ENCODE measurements at regions not wholly inside any gene's neighbourhood (a gene's known extent, or its start where the extent isn't known, plus 50 kb on each side); places are given as distances from the start of the nearest gene placed in this dataset.
"Not testable (repeated sequence)": the region's sequence is repeated elsewhere in the genome, so short reads cannot be mapped to it uniquely, and the experiment has no call there.

DNA sequence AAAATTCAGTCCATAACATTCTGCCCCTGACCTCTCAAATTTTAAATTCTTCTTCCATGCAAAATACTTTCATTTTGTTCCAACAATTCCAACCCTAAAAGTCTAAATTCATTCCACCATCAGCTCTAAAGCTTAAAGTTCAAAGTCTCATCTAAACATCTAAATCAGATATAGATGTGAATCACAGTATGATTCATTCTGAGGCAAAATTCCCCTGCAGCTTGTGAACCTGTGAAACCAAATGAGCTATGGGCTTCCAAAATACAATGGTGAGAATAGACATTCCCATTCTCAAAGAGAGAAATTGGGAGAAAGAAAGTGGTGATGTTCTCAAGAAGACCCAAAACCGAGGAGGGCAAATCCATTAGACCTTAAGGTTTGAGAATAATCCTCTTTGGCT lies 309.8 kb downstream of the HIVEP2 start:
- DNase-seq (ENCODE audit: low read depth, low spot score): no peak

DNA sequence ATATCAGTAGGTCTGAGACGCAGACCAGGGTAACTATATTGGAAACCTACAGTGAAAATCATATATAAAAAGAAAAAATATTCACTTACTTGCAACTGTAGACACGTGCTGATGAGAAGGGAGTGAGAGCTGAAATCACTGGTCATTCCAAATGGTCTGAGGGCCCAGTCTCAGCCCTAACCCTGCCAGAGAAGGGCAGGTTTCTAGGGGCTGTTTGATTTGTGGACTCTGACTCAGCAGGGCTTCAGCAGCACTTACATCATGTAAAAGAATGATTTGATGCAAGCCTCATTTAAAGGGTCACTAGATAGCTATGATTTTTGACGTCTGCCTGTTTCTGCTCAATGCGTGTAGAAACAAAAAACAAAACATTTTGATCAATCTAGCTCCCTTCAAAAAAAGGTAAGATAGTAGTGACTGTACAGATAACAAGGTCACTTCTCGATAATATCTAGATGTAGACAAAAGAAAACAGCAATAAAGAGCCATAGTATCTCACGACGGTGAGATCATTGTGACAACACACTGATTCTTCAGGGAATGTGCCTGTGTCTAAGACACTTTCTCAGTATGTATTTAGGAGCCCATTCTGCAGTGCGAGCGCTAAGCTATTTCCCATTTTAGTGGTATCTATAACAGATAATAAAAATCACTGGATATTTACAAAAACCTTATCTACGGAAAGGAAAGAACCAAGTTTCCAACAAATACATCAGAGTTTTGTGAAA lies 307.2 kb downstream of the HIVEP2 start:
- no peak for DNase-seq (ENCODE audit: low read depth, low spot score)

DNA sequence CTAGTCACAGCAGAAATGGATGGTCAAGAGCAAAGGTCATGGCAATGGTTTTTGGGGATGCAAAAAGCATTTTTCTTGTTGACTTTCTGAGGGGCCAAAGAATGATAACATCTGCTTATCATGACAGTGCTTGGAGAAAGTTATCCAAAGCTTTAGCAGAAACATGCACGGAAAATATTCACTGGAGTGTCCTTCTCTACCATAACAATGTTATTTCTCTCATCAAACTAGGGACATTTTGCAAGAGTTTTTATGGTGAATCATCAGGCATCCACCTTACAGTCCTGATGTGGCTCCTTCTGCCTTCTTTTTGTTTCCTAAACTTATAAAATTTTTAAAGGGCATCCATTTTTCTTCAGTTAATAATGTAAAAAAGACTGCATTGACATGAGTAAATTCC lies 302.3 kb downstream of the HIVEP2 start:
- DNase-seq (ENCODE audit: low read depth, low spot score): no peak

DNA sequence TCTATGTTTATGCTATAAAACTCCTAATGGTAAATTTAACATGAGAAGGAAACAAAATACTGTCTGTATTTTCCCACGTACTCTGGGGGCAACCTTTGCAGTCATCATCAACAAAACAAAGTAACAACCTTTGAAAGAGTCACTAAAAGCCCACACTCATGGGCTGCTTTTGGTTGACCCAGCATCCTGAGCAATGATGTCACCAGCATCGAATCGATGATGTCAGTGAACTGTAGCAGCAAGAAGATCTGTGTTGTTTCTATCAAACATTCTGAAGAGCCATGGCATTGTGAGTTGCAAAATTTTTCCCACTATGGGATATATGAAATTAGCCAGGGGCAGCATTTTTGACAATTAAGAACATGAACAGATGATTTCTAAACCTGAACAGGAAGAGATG lies 300.1 kb downstream of the HIVEP2 start:
- no peak for DNase-seq (ENCODE audit: low read depth, low spot score)

DNA sequence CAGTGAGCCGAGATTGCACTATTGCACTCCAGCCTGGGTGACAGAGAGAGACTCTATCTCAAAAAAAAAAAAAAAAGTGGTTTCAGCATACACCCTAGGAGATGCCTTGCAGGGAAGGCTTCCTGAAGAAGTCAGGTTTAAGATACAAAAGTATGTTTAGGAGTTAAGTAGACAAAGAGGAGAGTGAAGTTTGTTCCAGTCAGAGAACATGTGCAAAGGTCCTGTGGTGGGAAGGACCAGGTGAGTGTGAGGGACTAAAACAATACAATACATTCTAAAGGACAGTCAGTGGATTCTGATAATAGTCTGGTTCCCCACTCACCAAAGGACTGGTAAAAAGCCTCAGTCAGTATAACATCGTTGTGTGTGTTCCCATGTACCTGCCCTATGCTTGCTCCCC lies 299.3 kb downstream of the HIVEP2 start:
- DNase-seq (ENCODE audit: low read depth, low spot score): no peak

DNA sequence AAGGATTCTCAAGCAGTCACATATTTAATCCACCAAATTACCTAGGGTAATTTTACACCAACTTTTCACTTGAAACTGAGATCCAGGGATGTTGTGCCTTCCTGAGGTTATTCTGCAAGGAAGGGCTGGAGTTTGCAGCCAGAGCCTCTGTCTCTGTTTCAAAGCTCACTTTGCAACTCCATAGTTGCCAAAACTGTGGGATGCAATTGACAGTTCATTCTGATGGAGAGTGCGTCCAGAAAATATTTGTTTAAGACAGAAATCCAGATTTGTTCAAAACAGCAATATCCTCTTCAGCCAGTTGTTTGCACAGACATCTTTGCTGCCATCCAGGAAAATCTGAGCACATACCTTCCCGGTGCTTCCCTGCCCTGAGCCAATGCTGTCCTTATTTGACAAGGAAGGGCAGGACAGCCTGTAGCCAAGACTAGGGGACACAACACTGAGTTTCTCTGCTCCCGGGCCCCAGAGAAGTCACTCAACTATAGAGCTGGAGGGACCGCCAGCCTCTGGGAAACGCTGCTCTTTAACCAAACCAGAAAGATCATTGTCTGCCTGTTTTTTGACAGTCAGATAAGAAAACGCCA lies 297.4 kb downstream of the HIVEP2 start:
- no peak for DNase-seq (ENCODE audit: low read depth, low spot score)

DNA sequence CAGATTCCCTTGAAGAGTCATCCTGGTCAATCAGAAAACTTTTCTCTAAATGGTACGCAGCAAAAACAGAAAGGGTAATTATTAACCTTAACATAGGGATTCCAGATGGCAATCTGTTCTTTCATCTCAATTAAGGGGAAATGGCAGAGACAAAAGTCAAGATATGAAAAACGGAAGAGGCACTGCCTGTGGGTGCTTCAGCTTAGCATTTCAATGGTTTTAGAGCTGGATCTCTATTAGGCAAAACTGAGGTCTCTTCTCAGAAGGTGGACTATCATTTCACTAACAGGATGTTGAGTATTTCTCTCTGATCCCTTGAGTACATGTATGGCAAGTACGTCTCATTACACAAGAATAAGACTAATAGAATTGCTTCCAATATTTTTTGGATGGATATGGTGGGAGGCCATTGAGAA lies 296.9 kb downstream of the HIVEP2 start:
- no peak for DNase-seq (ENCODE audit: low read depth, low spot score)

DNA sequence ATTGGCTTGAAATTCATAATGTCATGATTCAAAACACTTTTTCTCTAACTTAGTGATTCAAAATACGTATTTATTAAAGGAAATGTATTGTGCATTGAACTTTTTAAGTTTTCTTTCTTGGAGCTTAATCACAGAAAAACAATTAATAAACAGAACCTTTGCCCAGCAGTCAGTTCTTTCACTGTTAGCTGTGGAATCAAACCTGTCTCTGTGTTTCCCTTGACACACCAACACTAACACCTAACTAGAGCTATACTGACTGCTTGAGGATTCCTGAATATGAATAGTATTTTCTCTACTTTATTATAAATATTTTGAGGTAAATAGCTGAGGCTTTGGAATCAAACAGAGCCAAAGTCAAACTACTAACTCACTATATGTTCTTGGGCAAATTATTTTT lies 296.4 kb downstream of the HIVEP2 start:
- DNase-seq (ENCODE audit: low read depth, low spot score): no peak

DNA sequence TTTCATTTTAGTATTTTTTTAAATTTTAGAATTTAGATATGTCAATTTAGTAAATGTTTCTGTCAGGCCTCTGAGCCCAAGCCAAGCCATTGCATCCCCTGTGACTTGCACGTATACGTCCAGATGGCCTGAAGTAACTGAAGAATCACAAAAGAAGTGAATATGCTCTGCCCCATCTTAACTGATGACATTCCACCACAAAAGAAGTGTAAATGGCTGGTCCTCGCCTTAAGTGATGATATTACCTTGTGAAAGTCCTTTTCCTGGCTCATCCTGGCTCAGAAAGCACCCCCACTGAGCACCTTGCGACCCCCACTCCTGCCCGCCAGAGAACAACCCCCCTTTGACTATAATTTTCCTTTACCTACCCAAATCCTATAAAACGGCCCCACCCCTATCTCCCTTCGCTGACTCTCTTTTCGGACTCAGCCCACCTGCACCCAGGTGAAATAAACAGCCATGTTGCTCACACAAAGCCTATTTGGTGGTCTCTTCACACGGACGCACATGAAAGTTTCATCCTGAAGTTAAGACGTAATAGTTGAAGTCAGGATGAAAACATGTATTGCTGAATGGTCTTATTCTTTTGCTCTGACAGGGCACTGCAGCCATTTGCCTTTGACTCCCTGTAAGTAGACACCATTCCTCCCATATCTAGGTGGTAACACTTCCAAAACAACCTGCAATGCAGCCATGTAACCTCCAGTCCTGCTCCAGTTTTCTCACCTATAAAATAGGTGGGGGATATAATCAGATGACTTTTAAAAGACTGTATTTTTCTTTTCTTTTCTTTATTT lies 295.3 kb downstream of the HIVEP2 start:
- DNase-seq (ENCODE audit: low read depth, low spot score): not testable (repeated sequence)

DNA sequence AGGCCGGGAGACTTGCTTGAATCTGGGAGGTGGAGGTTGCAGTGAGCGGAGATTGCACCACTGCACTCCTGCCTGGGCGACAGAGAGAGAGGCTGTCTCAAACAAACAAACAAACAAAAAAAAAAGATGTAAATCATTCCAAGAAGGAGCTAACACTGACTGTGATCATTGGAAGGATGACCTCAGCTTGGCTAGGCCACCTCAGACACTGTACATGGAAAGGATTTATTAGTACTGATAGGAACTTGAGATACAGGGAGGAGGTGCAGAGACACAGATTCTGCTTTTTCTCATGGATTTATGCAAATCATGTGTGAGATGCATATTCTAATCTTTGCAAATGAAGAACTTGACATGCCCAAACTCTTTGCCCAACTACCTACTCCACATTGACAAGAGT lies 293.6 kb downstream of the HIVEP2 start:
- DNase-seq (ENCODE audit: low read depth, low spot score): no peak

DNA sequence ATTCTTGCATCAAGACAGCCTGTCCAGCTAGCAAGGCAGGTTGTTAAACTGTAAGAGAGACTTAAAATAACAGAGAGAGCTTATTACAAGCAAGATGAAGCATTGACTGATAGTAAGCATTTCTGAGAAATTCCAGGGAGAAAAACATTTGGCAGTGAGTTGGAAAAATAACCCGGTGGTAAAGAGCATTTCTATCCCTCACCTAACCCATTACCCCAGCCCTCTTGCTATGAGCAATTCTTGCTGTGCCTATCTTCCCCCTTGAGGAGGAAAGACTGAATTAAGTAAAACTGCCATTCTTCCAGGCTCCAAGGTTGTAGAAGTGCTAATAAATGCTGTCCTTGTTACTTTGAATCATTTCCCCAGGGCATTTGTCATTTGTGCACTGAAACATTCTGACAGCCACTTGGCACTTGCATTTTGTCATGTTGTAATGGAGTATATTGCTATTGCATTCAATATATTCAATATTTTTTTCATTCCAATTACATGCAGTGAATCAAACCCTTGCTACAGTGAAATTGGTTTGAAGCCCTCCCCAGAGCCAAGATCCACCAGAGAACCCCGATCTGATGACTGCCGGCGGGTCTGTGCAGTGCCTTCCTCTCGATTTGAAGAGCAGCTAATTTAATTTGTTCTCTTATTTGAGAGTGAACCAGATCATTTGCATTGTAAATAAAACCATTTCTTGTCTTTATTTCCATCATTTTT lies 291.1 kb downstream of the HIVEP2 start:
- no peak for DNase-seq (ENCODE audit: low read depth, low spot score)

DNA sequence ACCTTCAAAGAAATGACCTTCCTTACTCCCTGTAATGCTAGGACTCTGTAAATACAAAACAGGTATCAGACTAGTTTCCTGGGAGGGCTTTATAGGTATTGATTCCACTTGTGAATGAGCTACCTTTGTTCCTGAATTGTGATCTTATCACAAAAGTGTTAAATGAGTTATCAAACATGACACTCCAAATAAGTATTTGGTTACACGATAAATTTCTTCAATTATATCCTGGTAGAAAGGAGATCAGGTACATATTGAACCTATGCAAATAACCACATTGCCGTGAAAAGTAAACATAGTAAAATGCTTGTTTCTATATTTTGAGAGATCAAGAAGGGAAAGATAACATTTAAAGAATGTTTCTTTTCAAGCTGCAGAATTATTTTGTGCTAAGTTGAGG lies 285.3 kb downstream of the HIVEP2 start:
- no peak for DNase-seq (ENCODE audit: low read depth, low spot score)

DNA sequence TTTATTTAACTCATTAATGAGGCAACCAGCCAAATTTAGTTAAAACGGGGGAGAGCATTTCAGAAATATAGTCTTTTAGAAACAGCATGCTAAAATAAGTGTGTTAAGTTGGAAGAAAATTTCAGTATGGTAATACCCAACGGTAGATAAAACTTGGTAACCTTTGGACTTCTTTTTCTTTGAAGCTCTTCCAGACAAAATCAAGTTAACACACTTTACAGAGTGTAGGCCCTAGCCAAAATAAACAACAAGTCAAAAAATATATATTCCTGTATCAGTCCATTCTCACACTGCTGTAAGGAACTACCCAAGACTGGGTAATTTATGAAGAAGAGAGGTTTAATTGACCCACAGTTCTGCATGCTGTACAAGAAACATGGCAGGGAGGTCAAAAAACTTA lies 279.6 kb downstream of the HIVEP2 start:
- DNase-seq (ENCODE audit: low read depth, low spot score): no peak

DNA sequence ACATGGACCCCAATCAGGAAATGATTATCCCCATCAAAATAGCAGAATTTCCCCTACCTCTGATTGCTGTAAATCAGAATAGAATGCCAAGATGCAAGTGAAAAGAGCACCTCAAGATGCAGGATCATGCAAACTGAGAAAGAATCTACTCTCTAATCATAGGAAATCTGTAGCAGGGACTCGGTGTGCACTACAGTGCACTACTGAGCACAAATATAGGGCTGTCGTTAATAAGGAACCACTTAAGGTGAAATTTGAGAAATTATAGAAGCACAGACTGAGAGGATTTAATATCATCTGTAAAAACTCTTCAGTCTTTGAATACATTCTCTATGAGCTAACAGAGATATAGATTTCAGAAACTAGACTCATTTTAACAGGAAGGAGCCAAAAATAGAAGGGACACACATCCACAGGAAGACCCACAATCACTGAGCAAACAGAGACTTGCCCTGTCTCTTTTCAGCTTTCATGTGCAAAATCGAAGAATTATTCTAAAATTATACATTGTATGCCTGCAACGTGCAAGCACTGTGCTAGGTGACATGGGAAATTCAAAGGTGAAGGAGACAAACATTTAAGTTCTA lies 278.3 kb downstream of the HIVEP2 start:
- DNase-seq (ENCODE audit: low read depth, low spot score): no peak

DNA sequence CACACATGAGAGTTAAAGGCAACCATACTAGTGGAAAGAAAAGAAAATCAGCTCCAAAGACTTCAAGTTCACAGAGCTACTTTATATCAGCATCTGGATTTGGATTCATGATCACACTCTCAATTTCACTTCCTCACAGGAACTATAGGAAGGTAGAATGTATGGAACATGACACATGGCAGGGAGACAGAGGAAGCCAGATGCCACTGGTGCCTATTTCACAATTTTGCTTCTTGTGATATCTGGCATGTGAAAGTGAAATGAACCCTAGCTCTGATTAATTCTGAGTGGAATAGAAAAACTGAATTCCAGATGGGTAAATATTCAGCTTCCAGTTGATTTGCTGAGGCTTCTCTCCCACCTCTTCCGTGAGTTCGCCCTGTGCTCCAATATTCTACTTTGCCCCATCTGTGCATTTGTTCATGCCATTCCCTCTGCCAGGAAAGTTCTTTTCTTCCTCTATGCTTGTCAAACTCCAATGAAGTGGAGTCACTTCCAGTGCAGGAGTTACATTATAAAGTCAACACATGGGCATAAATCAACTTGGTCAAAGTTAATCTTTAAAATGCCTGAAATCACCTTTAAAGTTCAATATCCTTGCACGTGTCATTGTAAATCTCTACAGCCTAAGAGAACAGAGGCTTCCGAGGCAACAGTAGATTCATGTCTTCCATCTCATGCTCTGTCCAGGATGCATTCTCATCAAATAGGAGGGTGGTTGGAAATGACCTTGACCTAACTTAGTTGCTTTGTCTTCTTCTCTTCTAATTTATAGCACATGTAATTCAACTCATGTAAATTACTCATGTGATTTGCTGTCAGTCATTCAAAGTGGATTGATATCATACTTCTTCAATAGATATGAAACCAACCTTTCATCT lies 275.3 kb downstream of the HIVEP2 start:
- no peak for DNase-seq (ENCODE audit: low read depth, low spot score)

DNA sequence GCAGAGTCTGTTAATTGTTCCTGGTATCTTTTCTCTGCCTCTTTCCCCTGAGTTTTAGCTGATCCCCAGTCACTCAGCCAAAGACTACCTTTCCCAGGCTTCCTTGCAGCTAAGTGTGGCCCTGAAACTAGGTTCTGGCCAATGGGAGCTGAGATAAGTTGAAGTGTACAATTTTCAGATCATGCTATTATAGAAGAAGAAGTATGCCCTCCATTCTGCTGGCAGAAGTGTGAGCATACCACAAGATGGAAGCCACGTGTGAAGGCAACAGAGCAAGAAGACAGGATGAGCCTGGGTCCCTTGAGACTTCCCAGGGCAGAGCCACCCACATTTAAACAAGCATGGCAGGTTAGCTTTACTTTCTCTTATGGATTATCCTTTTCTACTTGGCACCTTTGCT lies 273.2 kb downstream of the HIVEP2 start:
- no peak for DNase-seq (ENCODE audit: low read depth, low spot score)

DNA sequence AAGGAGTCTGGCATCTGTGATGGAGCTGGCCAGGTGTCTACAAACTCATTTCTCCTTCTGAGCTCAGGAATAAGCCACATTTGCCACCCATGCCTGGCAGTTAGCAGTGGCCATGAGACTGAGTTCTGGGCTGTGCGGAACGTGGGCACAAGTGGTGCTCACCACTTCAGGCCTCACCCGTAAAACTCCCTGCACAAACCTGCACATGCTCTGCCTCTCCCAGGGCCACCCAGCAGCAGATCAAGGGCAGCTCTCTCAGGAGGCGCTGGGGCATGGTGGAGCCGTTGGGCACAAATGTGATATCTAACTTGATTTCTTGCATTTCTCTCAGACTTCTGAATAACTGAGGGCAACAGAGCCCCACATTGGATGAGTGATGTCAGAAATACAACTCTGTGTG lies 269.5 kb downstream of the HIVEP2 start:
- DNase-seq (ENCODE audit: low read depth, low spot score): no peak

DNA sequence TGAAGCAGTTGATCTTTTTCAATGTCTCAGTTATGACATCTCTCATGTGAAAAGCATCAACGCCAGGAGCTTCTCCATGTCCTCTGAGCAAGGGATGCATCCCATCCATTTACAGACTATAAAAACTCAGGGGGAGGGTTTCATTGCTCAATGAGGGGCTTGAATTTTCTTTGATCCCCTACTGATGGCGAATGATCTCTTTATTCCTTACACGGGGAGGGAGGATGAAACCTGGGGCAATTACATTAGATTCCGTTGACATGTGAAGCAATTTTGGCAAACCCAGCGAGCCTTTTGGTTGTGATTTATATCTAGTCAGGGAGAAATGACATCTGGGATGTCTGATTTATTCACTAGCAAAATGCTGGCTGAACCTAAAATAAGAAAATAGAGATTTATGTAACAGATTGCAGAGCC lies 268.9 kb downstream of the HIVEP2 start:
- DNase-seq (ENCODE audit: low read depth, low spot score): no peak

DNA sequence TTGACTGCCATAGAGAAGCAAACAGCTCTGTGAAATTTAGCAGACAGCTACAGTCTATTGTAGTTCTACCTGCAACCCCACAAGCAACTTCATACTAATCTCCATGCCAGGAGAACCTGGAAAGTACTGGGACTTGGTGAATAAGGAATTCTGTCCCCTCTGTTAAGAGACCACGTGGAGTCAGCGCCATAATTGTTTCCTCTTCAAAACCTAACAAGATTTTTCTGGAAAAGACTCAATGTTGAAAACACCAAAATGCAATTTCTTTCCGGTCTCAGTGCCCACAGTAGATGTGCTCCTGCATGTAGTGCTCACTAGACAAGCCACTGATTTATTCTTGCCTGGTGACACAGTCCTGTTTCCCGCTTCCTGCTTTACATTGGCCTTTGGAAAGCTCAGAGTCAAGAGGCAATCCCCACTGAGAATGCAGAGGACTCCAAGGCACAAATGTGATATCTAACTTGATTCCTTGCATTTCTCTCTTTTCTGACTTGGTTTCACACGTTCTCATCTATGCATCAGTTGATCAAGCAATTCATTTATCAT lies 268.3 kb downstream of the HIVEP2 start:
- no peak for DNase-seq (ENCODE audit: low read depth, low spot score)

DNA sequence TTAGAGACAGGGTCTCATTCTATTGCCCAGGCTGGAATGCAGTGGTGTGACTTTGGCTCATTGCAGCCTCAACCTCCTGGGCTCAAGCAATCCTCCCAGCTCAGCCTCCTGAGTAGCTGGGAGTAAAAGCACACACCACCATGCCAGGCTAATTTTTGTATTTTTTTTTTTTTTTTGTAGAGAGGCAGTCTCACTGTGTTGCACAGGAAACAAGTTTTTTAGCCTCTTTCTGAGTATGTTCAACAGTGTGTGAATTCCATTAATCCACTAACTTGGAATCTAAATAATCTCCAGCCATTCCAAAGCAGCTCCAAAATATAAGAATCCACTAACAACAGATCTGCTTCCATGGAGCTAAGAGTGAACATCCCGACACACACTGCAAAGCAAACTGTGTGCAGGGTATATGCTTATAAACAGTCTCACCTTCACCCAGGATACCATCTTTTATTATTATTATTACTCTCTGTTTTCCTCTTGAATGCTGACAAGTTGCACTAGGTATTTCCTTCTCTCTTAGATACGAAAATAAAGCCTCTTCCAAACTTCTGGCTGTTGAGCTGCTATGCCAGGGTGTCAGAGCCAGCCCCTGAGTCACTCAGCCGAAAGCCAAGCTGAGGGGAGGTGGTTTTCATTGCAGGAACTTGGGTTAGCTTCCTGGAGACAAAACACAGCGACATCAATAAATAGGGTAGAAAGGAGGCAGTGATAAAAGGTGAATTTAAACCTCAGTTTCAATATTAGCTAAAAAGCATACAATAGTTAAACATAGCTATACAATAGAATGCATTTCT lies 264.9 kb downstream of the HIVEP2 start:
- DNase-seq (ENCODE audit: low read depth, low spot score): no peak
